AG09309 (cell line): ENCODE measurements at regions not wholly inside any gene's neighbourhood (a gene's known extent, or its start where the extent isn't known, plus 50 kb on each side); places are given as distances from the start of the nearest gene placed in this dataset.
A peak's percentile ranks its signal among the peaks of the same experiment; 100 is the strongest.

Source experiments
- DNase-seq: peaks from one replicate; pipeline ENCODE4 v3.0.0-alpha.2; 2010; ENCODE audit warnings: low read depth
- H3K4me3 ChIP-seq: 2 replicates; pipeline ENCODE4 v1.5.1; 2011; ENCODE audit warnings: mild to moderate bottlenecking, low read depth, low read length, moderate library complexity; ENCODE audit not compliant: control insufficient read depth
- TF ChIP-seq, protein P1 (sequence below): IDR thresholded peaks from 2 replicates; pipeline ENCODE4 v1.5.1; 2011; ENCODE audit warnings: mild to moderate bottlenecking, low read depth, low read length, inconsistent platforms; ENCODE audit not compliant: insufficient read depth, control insufficient read depth; ENCODE audit errors: missing control alignments

DNA sequence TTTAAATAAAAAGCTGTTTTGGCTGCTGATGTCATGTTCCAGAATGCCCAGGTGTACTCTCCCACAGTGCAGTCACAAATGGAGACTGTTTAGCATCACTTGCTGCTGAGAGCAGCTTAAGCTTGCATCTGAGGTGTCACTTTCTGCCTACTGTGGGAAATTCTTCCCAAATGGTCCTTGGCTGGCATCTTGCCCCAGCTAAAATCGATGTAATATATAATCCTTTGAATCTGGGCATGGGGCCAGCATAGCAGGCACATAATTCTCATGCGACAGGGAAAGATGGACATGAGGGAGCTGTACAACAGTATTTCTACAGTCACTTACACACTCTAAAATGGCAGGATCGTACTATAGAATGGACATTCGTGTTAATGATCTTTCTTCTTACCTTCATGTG, 144.3 kb downstream of the MACIR start:
- H3K4me3 ChIP-seq: no peak overlapping the region
- TF ChIP-seq, protein P1, sequence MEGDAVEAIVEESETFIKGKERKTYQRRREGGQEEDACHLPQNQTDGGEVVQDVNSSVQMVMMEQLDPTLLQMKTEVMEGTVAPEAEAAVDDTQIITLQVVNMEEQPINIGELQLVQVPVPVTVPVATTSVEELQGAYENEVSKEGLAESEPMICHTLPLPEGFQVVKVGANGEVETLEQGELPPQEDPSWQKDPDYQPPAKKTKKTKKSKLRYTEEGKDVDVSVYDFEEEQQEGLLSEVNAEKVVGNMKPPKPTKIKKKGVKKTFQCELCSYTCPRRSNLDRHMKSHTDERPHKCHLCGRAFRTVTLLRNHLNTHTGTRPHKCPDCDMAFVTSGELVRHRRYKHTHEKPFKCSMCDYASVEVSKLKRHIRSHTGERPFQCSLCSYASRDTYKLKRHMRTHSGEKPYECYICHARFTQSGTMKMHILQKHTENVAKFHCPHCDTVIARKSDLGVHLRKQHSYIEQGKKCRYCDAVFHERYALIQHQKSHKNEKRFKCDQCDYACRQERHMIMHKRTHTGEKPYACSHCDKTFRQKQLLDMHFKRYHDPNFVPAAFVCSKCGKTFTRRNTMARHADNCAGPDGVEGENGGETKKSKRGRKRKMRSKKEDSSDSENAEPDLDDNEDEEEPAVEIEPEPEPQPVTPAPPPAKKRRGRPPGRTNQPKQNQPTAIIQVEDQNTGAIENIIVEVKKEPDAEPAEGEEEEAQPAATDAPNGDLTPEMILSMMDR: no peak
- DNase-seq: no peak

DNA sequence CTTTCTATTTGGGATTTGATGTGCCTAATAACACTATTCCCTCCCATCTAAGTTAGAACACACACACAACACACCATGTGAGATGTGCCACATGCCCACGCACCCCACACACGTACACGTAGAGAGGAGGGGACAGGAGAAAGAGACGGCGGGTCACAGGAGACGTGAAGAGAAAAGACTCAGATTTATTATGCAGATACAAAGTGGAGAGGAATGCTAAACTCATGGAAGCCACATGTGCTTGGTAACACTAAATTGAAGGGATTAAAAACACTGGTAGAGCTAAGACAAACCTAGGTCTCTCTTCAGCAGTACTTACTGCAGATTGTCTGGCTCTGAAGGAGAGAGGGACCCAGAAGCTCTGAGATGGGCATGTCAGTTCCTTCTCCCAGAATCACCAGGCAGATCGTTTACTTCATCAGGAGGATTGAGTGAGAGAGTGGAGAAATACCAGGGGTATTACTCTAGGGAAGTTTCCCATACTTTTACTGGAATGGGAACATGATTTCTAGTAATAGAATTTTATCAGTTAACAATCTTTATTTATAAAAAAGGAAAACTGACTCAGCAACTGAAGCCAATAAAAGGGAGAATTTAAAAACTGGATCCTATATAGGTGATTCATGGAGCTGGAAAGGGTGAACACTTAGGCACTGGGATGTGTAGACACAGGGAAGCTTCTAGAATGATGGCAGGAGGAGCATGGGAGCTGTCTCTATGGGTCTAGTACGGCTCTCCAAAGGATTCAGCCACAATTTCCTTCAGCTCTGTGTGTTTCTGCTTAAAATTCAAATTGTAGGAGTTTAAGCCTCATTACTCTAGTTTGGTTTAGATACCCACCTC, 139.4 kb downstream of the MACIR start:
- TF ChIP-seq, protein P1: no peak
- H3K4me3 ChIP-seq: no peak overlapping the region
- DNase-seq: peak; percentile 44

DNA sequence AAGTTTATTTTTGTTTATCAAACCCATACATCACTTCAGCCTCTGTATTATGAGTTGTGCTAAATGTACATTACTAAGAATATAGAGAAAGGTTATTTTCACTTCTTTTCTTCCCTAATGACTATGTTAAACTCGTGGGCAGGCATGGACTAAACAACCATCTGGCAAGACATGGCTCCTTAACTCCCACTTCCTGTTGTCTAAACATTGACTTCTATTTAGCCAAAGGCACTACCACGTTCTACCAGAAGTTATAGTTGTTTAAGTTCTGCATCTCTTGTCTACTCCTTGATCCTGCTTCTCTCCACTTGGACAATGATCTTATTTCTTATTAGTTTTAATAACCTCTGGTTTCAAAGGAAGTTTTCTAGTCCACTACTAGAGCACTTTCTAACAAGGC, 136.1 kb downstream of the MACIR start:
- no peak for DNase-seq
- TF ChIP-seq, protein P1: no peak
- no peak overlapping the region for H3K4me3 ChIP-seq

DNA sequence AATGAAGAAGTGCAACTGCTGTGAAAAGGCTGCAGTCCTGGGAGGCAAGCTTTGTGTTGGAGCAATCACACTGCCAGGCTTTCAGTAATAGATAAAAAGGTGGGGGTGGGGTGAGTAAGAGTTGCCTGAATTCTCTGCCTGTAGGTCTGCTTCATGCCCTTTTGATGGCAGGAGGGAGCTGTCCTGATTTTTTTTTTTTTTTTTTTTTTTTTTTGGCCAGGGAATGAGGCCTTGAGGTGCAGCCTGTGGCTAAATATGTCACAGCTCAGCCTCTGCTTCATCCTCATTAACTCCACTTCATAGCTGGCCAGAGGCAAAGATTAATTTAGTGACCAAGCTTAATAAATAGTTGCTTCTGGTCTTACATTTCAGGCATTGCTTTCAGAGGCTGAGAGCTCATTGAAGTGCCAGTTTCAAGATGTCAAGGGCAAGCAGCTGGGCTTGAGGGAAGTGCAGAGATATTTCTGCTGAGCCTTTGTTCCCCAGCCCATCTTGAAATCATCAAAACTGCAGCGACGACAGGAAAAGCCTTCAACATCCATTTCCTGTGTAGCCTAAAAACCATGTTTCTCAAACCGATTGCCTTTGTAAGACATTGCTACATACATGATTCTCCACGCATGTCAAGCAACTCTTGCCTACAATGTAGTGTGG, 134.7 kb downstream of the MACIR start:
- DNase-seq: peak; percentile 27
- H3K4me3 ChIP-seq: no peak overlapping the region
- TF ChIP-seq, protein P1: peak; percentile 44

DNA sequence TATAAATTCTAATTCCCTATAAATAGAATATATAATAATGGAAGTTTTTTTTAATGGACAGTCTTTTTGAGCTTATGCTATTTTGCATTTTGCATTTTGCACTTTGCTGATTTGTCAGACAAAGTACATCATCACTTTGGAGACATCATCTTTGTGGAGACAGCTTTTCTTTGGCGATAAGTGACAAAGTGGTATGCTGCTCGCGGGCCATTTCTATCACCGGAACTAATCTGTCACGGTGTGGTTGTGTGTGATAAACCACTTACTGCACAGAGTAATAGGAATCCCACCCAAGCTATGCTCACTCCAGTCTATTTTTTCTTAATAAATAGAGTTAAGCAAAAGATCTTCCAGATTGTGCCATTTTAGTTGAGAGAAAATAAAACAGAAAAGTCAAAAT, 133.1 kb downstream of the MACIR start:
- no peak for DNase-seq
- H3K4me3 ChIP-seq: no peak overlapping the region

DNA sequence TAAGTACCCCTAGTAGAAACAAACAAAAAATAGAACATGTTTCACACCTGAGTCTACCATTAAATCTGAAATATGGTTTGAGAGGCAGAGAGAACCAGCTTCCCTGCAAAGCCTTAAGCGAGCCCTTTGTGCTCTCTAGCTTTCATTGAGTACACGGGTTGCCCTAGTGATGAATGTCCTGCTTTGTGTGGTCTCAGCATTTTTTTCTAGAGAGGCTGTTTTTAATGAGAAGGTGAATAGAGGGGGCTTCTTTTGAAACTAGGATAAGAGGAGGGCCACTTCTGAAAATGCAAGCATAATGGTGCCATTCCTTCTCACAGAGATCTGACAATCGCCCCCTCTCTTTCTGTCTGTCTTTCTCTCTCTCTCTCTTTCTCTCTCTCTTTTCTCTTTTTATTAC, 131.3 kb downstream of the MACIR start:
- no peak for DNase-seq
- H3K4me3 ChIP-seq: no peak overlapping the region
- TF ChIP-seq, protein P1: no peak

More for the DNA sequence above, 133.1 kb downstream of the MACIR start:
- TF ChIP-seq, protein P1: no peak
